ENCODE measurements at regions not wholly inside any gene's neighbourhood (a gene's known extent, or its start where the extent isn't known, plus 50 kb on each side); places are given as distances from the start of the nearest gene placed in this dataset.

DNA sequence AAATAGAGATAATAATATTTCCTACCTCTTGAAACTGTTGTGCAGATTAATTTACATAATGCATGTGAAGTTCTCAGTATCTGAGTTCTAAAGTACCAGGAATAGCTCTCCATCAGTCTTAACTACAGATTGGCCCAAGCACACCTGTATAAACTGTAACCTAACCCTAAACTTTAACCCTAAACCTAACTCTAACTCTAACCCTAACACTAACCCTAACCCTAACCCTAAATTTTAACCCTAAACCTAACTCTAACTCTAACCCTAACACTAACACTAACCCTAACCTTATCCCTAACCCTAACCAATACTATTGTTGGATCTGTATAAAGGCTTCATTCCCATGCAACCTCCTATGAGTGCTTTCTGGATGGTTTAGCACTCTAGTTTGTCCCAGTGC lies 1445.9 kb upstream of the TENM4 start:
- no peak for DNase-seq
- TF ChIP-seq, protein P1, sequence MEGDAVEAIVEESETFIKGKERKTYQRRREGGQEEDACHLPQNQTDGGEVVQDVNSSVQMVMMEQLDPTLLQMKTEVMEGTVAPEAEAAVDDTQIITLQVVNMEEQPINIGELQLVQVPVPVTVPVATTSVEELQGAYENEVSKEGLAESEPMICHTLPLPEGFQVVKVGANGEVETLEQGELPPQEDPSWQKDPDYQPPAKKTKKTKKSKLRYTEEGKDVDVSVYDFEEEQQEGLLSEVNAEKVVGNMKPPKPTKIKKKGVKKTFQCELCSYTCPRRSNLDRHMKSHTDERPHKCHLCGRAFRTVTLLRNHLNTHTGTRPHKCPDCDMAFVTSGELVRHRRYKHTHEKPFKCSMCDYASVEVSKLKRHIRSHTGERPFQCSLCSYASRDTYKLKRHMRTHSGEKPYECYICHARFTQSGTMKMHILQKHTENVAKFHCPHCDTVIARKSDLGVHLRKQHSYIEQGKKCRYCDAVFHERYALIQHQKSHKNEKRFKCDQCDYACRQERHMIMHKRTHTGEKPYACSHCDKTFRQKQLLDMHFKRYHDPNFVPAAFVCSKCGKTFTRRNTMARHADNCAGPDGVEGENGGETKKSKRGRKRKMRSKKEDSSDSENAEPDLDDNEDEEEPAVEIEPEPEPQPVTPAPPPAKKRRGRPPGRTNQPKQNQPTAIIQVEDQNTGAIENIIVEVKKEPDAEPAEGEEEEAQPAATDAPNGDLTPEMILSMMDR (IDR thresholded peaks at IDR 0.05), result no peak
- Mint-ChIP-seq H3K27ac (no peak overlapping the region), H3K27me3 (ENCODE audit: low read depth, poor library complexity) (peaks cover 3% of the 10 kb centered on the region), H3K9me3 (no peaks in the 10 kb centered on the region), H3K4me1 (no peaks in the 10 kb centered on the region), H3K4me3 (no peak overlapping the region), H3K36me3 (ENCODE audit: low read depth) (no peaks in the 10 kb centered on the region)

DNA sequence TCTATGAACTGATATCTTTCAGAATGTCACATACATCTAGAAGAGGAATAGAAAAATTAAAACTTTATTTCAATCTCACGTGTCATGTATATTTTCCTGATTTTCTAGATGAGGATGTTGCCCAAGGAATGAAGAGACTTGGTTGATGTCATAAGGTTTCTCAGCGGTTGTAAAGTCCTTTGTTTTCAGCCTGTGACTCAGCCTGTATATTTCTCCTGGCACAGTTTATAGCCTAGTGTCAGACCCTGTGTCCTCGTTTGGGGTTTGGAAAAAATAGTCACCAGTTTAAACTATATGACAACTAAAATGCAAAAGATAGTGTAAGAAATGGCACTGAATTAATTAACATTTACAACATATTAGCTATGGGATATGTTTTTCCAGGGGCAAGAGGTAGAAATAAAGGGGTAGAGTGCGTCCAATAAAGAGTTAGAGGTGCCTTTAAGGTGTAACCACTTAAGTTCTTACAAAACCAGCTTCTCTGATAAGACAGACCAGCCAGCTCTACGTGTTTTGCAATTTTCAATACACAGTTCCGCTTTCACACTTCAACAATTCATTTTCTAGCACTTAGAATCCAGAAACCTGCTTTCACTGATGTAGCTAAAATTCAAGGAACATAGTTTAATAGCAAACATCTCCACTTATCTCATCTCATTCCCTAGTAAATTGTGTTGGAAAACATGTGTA lies 1432.6 kb upstream of the TENM4 start:
- no peaks in the 10 kb centered on the region for H3K36me3 Mint-ChIP-seq (ENCODE audit: low read depth)
- H3K9me3 Mint-ChIP-seq, result no peaks in the 10 kb centered on the region
- H3K27ac Mint-ChIP-seq, result no peak overlapping the region
- TF ChIP-seq, protein P1 (IDR thresholded peaks at IDR 0.05), result no peak
- no peak for DNase-seq
- H3K27me3 Mint-ChIP-seq (ENCODE audit: low read depth, poor library complexity), result no peaks in the 10 kb centered on the region
- H3K4me1 Mint-ChIP-seq, result no peaks in the 10 kb centered on the region
- H3K4me3 Mint-ChIP-seq, result no peak overlapping the region

DNA sequence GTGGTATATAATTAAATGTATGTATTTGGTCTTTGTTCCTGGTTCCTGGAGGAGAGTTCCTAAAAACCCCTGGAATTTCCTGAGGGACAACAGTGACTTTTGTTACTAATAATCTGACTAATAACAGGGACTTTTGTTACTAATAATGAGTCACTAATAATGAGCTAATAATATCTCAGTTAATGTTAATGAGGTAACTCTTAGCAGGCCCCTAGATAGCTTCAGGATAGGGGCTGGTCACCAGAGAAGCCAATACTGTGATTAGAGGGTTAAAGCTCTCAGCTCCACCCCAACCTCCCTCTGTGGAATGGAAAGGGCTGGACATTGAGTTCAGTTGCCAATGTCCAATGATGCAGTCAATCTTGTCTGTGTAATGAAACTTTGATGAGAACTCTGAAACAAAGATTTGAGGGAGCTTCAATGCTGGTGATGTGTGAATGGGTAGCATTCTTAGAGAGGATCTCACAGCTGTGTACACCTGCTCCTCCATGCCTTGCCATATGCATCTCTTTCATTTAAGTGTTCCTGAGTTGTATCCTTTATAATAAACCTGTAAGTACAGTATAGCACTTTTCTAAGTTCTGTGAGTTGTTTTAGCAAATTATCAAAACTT lies 1431.4 kb upstream of the TENM4 start:
- H3K27me3 Mint-ChIP-seq (ENCODE audit: low read depth, poor library complexity), result no peaks in the 10 kb centered on the region

DNA sequence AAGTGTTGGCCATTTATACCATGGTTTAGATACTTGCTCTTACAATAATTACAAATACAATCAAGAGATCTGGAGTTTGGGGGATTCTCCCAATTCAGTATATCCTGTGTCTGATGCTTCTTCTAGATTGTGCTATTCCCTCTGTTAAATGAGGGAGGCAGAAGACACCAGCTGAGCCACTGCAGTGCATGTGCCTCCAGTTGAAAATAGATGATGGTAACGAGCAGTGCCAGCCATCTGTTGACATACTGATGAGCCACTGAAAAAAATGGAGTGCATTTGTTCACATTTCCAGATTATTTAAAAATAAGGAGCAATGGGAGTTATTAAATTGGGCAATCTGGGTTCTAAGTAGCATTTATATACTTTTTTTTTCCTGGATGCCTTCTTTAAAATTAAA lies 1428.0 kb upstream of the TENM4 start:
- no peaks in the 10 kb centered on the region for H3K27me3 Mint-ChIP-seq (ENCODE audit: low read depth, poor library complexity)
- no peak overlapping the region for H3K4me3 Mint-ChIP-seq
- H3K9me3 Mint-ChIP-seq, result no peaks in the 10 kb centered on the region
- no peak overlapping the region for H3K27ac Mint-ChIP-seq
- peaks cover 21% of the 10 kb centered on the region for H3K4me1 Mint-ChIP-seq
- DNase-seq, result no peak
- TF ChIP-seq, protein P1 (IDR thresholded peaks at IDR 0.05), result no peak
- H3K36me3 Mint-ChIP-seq (ENCODE audit: low read depth), result no peaks in the 10 kb centered on the region

More for the DNA sequence above, 1431.4 kb upstream of the TENM4 start:
- peaks cover 12% of the 10 kb centered on the region for H3K4me1 Mint-ChIP-seq
- DNase-seq, result no peak
- no peaks in the 10 kb centered on the region for H3K9me3 Mint-ChIP-seq
- no peaks in the 10 kb centered on the region for H3K36me3 Mint-ChIP-seq (ENCODE audit: low read depth)
- H3K4me3 Mint-ChIP-seq, result no peak overlapping the region
- TF ChIP-seq, protein P1 (IDR thresholded peaks at IDR 0.05), result no peak
- no peak overlapping the region for H3K27ac Mint-ChIP-seq

DNA sequence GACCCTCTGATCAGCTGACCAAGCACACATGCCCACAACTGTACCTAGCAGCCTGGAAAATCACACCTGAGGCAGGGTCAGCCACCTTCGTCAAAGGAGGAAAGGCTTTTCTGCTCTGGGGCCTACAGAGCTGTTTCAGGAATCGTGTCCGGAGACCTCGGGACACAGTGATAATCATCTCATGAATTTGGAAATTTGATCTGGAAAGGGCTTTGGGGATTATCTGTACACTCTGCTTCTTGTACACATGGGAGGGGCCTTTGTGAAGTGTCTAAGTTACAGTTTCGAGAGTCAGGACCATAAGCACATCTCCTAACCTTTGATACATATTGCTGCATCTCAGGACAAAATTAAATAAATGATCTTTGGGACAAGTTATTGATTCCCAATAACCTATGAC lies 1421.2 kb upstream of the TENM4 start:
- Mint-ChIP-seq H3K27ac (no peak overlapping the region), H3K4me1 (peaks cover 7% of the 10 kb centered on the region), H3K27me3 (ENCODE audit: low read depth, poor library complexity) (no peaks in the 10 kb centered on the region), H3K36me3 (ENCODE audit: low read depth) (no peaks in the 10 kb centered on the region), H3K9me3 (no peaks in the 10 kb centered on the region), H3K4me3 (no peak overlapping the region)
- DNase-seq, result no peak
- TF ChIP-seq, protein P1 (IDR thresholded peaks at IDR 0.05), result no peak

DNA sequence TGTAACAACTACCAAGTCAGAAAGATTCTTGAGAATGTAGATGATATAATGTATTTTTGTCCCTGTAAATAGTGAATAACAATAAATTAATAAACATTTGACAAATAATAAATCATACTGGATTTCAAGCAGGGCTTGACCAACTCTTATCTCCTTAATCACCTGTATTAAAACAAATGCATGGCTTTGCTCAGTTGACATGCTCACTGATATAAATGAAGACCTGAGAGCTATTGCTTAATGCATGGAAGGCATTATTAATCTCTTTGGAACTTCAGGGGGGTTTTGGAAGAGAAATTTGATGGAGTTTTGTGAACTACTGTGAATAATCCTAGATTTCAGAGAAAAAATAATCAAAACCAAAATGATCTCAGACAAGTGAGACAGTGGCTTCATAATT lies 1420.4 kb upstream of the TENM4 start:
- TF ChIP-seq, protein P1 (IDR thresholded peaks at IDR 0.05), result no peak
- DNase-seq, result no peak
- H3K4me1 Mint-ChIP-seq, result no peaks in the 10 kb centered on the region
- H3K27ac Mint-ChIP-seq, result no peak overlapping the region
- H3K4me3 Mint-ChIP-seq, result no peak overlapping the region
- H3K36me3 Mint-ChIP-seq (ENCODE audit: low read depth), result no peaks in the 10 kb centered on the region
- no peaks in the 10 kb centered on the region for H3K9me3 Mint-ChIP-seq
- H3K27me3 Mint-ChIP-seq (ENCODE audit: low read depth, poor library complexity), result no peaks in the 10 kb centered on the region

Data from nephron progenitor cell (in vitro differentiated cells).